Fibroblast of villous mesenchyme (primary cell): ENCODE measurements at regions not wholly inside any gene's neighbourhood (a gene's known extent, or its start where the extent isn't known, plus 50 kb on each side); places are given as distances from the start of the nearest gene placed in this dataset.
"Not testable (repeated sequence)": the region's sequence is repeated elsewhere in the genome, so short reads cannot be mapped to it uniquely, and the experiment has no call there.

Source experiments
- DNase-seq: peaks from one replicate; pipeline ENCODE4 v3.0.0-alpha.2; 2010; ENCODE audit warnings: low read depth
- H3K4me3 ChIP-seq: 2 replicates; pipeline ENCODE4 v1.5.1; 2011; ENCODE audit warnings: low read depth, mild to moderate bottlenecking, low read length
- TF ChIP-seq, protein P1 (sequence below): IDR thresholded peaks from 2 replicates; pipeline ENCODE4 v1.5.1; 2012; ENCODE audit warnings: low read depth, mild to moderate bottlenecking, low read length; ENCODE audit not compliant: insufficient read depth

DNA sequence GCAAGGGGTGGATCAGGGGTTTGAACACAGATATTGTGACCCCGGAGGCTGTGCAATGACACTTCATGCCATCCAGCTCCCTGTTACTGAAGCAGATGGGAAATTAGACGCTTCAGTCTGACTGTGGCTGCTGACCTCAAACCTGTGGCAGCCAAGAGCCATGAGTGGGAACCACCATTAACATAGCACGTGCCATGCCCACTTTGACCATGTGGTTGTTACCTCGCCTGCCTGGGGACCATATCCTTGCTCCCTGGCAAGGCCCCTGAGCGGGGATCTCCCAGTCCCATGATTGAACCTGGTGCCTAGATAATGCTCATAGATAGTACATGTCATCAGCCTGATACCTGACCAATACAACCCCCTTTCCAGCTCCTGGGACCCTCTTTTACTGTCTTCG is 68.9 kb downstream of the CYP26B1 start:
- TF ChIP-seq, protein P1, sequence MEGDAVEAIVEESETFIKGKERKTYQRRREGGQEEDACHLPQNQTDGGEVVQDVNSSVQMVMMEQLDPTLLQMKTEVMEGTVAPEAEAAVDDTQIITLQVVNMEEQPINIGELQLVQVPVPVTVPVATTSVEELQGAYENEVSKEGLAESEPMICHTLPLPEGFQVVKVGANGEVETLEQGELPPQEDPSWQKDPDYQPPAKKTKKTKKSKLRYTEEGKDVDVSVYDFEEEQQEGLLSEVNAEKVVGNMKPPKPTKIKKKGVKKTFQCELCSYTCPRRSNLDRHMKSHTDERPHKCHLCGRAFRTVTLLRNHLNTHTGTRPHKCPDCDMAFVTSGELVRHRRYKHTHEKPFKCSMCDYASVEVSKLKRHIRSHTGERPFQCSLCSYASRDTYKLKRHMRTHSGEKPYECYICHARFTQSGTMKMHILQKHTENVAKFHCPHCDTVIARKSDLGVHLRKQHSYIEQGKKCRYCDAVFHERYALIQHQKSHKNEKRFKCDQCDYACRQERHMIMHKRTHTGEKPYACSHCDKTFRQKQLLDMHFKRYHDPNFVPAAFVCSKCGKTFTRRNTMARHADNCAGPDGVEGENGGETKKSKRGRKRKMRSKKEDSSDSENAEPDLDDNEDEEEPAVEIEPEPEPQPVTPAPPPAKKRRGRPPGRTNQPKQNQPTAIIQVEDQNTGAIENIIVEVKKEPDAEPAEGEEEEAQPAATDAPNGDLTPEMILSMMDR, result no peak

GRCh38 chr2:72077702-72078169 is 69.9 kb downstream of the CYP26B1 start:
- DNase-seq, result no peak
- TF ChIP-seq, protein P1, result no peak
- no peak overlapping the region for H3K4me3 ChIP-seq

More for the DNA sequence above, 68.9 kb downstream of the CYP26B1 start:
- no peak overlapping the region for H3K4me3 ChIP-seq
- no peak for DNase-seq

GRCh38 chr2:72073373-72073772 is 74.3 kb downstream of the CYP26B1 start:
- H3K4me3 ChIP-seq, DNase-seq: not testable (repeated sequence)

- not testable (repeated sequence) for DNase-seq, H3K4me3 ChIP-seq
Measured at GRCh38 chr2:72064197-72064596, 83.5 kb downstream of the CYP26B1 start.

DNA sequence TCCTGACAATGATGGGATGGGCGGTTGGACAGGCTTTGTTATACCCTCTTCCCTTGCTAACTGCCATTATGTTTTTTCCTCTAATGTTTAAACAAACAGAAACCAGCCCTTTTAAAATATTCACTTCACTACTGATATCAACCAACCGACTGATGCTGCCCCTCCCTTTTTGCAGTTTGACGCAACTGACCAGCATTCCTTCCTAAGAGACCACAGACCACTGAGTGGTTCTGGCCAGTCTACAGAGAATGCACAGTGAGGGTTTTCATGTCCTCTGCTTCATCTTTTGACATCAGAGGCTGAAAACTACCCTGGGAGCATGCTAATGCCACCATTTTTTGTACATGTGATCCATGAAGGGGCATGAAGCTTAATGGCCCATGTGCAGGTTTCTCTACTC is 85.3 kb downstream of the CYP26B1 start:
- DNase-seq, result no peak
- H3K4me3 ChIP-seq, result no peak overlapping the region
- TF ChIP-seq, protein P1, result no peak

GRCh38 chr2:72057308-72057707 is 90.4 kb downstream of the CYP26B1 start:
- H3K4me3 ChIP-seq, result no peak overlapping the region
- TF ChIP-seq, protein P1, result no peak
- DNase-seq, result no peak

GRCh38 chr2:72051971-72052505 is 95.6 kb downstream of the CYP26B1 start:
- no peak for DNase-seq
- no peak overlapping the region for H3K4me3 ChIP-seq
- TF ChIP-seq, protein P1, result no peak

- H3K4me3 ChIP-seq, result no peak overlapping the region
- TF ChIP-seq, protein P1, result no peak
- DNase-seq, result no peak
Measured at GRCh38 chr2:72051204-72051603, 96.5 kb downstream of the CYP26B1 start.
